Stimulated activated CD4-positive, alpha-beta T cell treated with anti-CD3 and anti-CD28 coated beads, Interleukin-4, amount 100 ng/mL, for 24 hours (primary cell): ENCODE measurements at regions not wholly inside any gene's neighbourhood (a gene's known extent, or its start where the extent isn't known, plus 50 kb on each side); places are given as distances from the start of the nearest gene placed in this dataset.
A peak's percentile ranks its signal among the peaks of the same experiment; 100 is the strongest.
"Not testable (repeated sequence)": the region's sequence is repeated elsewhere in the genome, so short reads cannot be mapped to it uniquely, and the experiment has no call there.

Source experiments
- DNase-seq: peaks from one replicate; pipeline ENCODE4 v3.0.0-alpha.2; 2020

DNA sequence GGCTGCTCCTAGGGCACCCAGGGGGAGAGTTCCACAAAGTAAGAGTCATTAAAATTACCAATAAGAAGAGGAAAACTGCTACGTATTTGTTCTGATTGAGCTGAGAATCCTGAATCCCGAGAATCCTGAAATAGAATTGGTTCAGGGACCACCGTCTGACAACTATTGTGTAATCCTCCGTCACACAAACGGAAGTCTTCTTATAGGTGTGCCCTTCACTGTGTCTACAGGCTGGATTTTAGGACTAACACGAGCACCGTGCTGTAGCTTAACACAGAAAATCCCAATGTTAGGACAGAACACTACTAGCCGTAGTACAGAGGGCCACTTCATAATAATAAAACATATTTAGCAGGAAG is 50.6 kb upstream of the RNF182 start:
- no peak for DNase-seq

DNA sequence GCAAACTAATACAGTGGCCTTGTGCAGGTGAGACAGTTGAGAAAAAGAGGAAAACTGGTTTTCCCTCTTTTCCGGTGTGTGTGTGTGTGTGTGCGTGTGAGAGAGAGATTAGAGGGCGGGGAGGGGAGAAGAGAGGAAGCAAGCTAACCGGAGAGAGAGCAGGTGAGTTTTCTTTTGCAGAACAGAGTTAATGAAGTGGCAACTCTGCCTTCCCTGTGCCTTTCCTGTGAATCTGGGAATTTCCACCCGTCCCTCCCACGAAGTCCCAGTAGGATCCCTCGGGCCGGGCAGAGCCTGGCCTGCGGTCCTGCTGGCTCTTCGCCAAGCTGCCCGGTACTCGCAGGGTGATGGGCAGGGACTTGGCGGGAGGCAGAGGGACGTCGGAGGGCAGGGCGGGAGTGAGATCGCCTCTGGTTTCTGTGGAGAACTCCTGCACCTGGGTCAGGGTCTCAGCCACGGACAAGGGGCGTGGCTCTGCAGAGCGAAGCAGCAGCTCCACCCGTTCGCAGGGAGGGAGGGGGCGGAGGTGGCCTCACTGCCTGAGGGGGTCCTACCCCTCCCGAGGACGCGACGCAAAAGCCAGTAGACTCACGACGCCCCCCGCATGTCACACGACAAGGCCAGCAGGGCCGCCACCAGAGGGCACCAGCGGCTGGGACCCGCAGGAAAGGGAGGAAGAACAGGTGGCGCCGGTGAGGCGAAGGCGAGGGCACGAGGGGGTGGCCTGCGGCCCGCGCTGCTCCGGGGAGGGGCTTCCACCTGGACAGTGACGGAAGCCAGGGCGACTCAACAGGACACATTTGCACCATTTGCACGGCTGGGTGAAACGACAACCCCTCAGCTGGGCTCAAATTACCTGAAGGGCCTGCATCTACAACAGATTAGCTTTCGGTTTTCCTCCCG is 51.2 kb upstream of the RNF182 start:
- peak; percentile 73 for DNase-seq

DNA sequence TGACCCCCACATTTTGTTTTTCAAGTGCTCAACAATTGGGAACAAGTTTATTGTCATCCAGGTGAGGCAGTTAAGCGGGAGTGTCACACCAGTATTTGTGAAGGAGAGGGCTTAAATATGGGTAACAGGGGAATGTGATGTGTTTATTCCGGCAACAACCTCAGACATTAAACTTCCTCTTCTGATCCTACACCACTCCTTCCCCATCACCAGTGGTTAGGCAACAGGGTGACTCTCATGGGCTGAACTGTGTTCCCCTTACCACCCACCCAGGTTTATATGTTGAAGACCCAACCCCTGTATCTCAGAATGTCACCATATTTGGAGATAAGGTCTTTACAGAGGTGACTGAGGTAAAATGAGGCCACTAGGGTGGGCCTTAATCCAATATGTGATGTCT is 52.1 kb upstream of the RNF182 start:
- DNase-seq, result no peak

DNA sequence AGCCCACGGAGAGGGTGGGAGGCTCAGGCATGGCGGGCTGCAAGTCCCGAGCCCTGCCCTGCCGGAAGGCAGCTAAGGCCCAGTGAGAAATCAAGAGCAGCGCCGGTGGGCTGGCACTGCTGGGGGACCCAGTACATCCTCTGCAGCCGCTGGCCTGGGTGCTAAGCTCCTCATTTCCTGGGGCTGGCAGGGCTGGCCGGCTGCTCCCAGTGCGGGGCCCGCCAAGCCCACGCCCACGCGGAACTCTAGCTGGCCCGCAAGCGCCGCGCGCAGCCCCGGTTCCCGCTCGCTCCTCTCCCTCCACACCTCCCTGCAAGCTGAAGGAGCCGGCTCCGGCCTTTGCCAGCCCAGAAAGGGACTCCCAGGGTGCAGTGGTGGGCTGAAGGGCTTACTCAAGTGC is 52.7 kb upstream of the RNF182 start:
- DNase-seq, result not testable (repeated sequence)

DNA sequence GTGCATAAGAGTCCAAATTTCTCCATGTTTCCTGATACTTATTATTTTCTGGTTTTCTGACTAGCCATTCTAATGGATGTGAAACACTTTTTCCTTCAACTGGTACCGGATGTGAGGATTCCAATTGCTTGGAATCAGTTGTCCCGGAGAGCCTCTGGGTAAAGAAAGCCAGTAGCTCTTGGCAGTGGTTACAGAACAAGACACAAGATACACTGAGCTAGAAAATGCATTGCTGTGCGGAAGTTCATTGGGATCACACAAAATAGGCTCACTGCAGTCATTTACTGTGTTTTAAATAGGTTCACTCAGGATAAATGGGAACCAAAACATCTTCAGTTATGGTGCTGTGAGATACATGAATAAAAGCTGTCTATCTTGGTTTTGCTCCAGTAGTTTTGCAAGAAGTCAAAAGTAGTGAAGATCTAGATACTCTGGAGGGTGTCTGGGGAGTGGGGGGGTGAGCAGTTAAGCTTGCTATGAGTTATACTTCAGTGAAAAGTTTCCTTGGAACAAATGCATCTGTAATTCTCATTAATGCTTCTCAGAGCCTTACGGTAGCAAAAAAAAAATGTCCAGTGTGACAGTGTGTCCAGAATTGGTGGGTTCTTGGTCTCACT is 54.4 kb upstream of the RNF182 start:
- no peak for DNase-seq

DNA sequence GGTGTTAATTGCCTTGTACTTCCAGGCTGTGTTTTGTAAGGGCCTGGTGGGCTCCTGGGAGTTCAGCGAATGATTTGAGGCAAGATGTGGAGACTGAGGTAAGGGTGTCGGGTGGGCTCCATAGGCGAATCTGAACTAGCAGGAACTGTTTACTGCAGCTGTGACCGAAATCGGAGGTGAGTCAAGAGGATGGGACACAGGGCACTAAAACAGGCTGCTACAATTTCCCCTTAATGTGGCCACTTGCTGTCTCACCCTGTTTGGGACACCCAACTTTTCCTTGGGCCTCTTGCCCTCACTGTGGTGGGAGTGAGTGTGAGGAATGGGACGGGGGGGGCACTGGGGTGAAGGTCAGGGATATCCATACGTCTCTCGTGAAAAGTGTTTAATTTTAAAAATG is 53.9 kb upstream of the MCUR1 start:
- DNase-seq, result no peak

DNA sequence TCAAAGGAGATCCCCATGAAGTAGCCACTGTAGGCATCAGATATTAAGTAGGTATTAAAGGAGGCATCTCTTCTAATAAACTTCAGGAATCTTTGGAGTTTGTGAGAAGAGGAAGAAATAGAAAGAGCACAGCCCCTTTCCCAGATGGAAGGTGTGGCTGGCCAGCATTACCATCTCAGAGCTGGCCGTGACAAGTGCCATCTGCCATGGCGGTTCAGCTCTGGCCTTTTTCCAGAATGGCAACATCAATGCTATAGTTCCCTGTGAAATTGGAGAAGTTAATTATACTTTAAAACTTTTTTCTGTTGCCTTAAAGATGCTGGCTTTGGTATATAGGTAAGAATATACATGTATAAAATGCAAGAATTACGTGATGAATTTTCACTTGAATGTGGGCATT is 51.9 kb upstream of the MCUR1 start:
- no peak for DNase-seq

DNA sequence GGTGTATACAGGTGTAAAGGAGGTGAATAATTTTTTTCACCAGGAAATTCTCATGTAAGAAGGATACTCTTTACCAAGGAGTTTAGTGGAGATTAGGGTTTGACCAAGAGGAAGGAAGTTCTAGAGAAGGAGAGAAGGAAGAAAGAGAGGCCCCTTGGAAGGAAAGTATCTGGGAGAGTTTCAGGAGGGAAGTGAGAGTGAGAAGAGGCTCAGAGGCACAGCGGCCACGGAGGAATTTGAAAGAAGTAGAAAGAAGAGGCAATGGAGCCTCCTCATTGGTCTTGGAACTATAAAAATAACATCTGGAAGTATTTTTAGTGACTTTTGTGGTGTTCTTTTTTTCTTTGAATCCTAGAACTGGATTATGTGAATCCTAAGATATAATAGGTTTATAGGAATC is 50.8 kb upstream of the MCUR1 start:
- DNase-seq, result no peak

DNA sequence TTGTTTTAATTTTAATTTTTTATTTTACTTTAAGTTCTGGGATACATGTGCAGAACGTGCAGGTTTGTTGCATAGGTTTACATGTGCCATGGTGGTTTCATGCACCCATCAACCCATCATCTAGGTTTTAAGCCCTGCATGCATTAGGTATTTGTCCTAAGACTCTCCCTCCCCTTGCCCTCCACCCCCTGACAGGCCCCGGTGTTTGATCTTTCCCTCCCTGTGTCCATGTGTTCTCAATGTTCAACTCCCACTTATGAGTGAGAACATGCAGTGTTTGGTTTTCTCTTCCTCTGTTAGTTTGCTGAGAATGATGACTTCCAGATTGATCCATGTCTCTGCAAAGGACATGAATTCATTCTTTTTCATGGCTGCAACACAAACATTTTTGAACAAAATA is 50.3 kb upstream of the MCUR1 start:
- not testable (repeated sequence) for DNase-seq
